Neural progenitor cell (in vitro differentiated cells): ENCODE measurements at regions not wholly inside any gene's neighbourhood (a gene's known extent, or its start where the extent isn't known, plus 50 kb on each side); places are given as distances from the start of the nearest gene placed in this dataset.

ENCODE experiments used
- DNase-seq: peaks from one replicate; pipeline ENCODE4 v3.0.0-alpha.2; 2016; ENCODE audit warnings: low spot score
- H2AFZ ChIP-seq: fragments of 200-600 bp; sonication (generic); replicated peaks from 2 replicates; pipeline ENCODE4 v1.6.1; 2016; ENCODE audit warnings: antibody characterized with exemption
- H3F3A ChIP-seq: fragments of 200-600 bp; sonication (generic); 2 replicates; pipeline ENCODE4 v1.6.1; 2016; ENCODE audit warnings: antibody characterized with exemption, low read depth
- H3K27ac ChIP-seq: fragments of 200-600 bp; sonication (generic); 2 replicates; pipeline ENCODE4 v1.5.1; 2016; ENCODE audit warnings: mild to moderate bottlenecking
- H3K27me3 ChIP-seq: fragments of 200-600 bp; sonication (generic); 2 replicates; pipeline ENCODE4 v1.6.1; 2016; ENCODE audit warnings: mild to moderate bottlenecking, moderate library complexity
- H3K36me3 ChIP-seq: fragments of 200-600 bp; sonication (generic); 2 replicates; pipeline ENCODE4 v1.5.1; 2016
- H3K4me1 ChIP-seq: fragments of 200-600 bp; sonication (generic); 2 replicates; pipeline ENCODE4 v1.6.1; 2016; ENCODE audit warnings: mixed run types
- H3K4me2 ChIP-seq: fragments of 200-600 bp; sonication (generic); 2 replicates; pipeline ENCODE4 v1.6.1; 2016
- H3K4me3 ChIP-seq: fragments of 200-600 bp; sonication (generic); 2 replicates; pipeline ENCODE4 v1.5.1; 2016
- H3K79me2 ChIP-seq: fragments of 200-600 bp; sonication (generic); 2 replicates; pipeline ENCODE4 v1.6.1; 2016; ENCODE audit warnings: low read depth
- H3K9ac ChIP-seq: fragments of 200-600 bp; sonication (generic); 2 replicates; pipeline ENCODE4 v1.6.1; 2016
- H3K9me3 ChIP-seq: fragments of 200-600 bp; sonication (generic); 2 replicates; pipeline ENCODE4 v1.5.1; 2016; ENCODE audit warnings: low read depth
- H4K20me1 ChIP-seq: fragments of 200-600 bp; sonication (generic); 2 replicates; pipeline ENCODE4 v1.6.1; 2016; ENCODE audit warnings: low read depth
- H3K27ac Mint-ChIP-seq: 3 replicates; pipeline ENCODE4 v1.8.0; 2021; ENCODE audit warnings: mixed read lengths
- H3K27me3 Mint-ChIP-seq: 2 replicates; pipeline ENCODE4 v1.8.0; 2022; ENCODE audit warnings: low read depth, mild to moderate bottlenecking, inconsistent platforms, moderate library complexity, mixed read lengths; ENCODE audit not compliant: insufficient read depth
- H3K36me3 Mint-ChIP-seq: 3 replicates; pipeline ENCODE4 v1.8.0; 2021; ENCODE audit warnings: mixed read lengths
- H3K4me1 Mint-ChIP-seq: 3 replicates; pipeline ENCODE4 v1.8.0; 2021; ENCODE audit warnings: mixed read lengths
- H3K4me3 Mint-ChIP-seq: 3 replicates; pipeline ENCODE4 v1.8.0; 2021; ENCODE audit warnings: mild to moderate bottlenecking, moderate library complexity, mixed read lengths
- H3K9me3 Mint-ChIP-seq: 3 replicates; pipeline ENCODE4 v1.8.0; 2020; ENCODE audit warnings: mixed read lengths
- EZH2 ChIP-seq: fragments of 200-600 bp; sonication (generic); IDR thresholded peaks from 2 replicates; pipeline ENCODE4 v1.6.1; 2017; ENCODE audit warnings: antibody characterized with exemption, mild to moderate bottlenecking, moderate library complexity
- EZH2phosphoT487 ChIP-seq: fragments of 200-600 bp; sonication (generic); IDR thresholded peaks from 2 replicates; pipeline ENCODE4 v1.6.1; 2017; ENCODE audit warnings: antibody characterized with exemption
- TF ChIP-seq, protein P1 (sequence below): fragments of 200-600 bp; sonication (generic); IDR thresholded peaks from 2 replicates; pipeline ENCODE4 v1.5.1; 2017; ENCODE audit warnings: antibody characterized with exemption, mild to moderate bottlenecking

DNA sequence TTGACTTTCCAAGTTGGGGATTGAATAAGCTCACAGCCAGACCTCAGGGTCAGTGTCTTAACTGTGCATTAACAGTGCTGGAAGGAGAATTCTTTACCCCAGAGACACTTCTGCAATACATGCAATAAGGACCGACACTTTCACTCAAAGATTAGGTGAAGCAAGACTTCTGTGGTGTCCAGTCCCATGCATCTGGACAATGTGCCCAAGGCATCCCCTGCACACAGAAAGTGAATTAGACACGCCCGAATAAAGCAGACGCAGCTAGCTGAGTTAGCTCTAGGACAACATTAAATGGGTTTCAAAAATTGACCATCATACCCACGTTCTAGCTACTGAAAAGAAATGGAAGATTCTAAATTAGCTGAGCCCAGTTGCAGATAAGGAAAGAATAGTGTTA, 223.9 kb upstream of the NR2F2 start:
- H3K4me3 ChIP-seq, result no peak overlapping the region
- no peak overlapping the region for H3K27ac Mint-ChIP-seq
- H3K36me3 ChIP-seq, result no peaks in the 10 kb centered on the region
- H3K27me3 Mint-ChIP-seq, result no peaks in the 10 kb centered on the region
- no peak for DNase-seq
- H3K9me3 Mint-ChIP-seq, result peaks cover 5% of the 10 kb centered on the region
- H3K79me2 ChIP-seq, result no peaks in the 10 kb centered on the region
- H3K36me3 Mint-ChIP-seq, result no peaks in the 10 kb centered on the region
- H2AFZ ChIP-seq, result no peak overlapping the region
- H4K20me1 ChIP-seq, result no peaks in the 10 kb centered on the region
- no peak overlapping the region for H3K4me3 Mint-ChIP-seq
- no peaks in the 10 kb centered on the region for H3K4me1 ChIP-seq
- peaks cover 7% of the 10 kb centered on the region for H3K4me1 Mint-ChIP-seq
- no peaks in the 10 kb centered on the region for H3K9me3 ChIP-seq
- H3K27ac ChIP-seq, result no peak overlapping the region
- H3K9ac ChIP-seq, result no peak overlapping the region
- H3F3A ChIP-seq, result no peaks in the 10 kb centered on the region
- TF ChIP-seq, protein P1, sequence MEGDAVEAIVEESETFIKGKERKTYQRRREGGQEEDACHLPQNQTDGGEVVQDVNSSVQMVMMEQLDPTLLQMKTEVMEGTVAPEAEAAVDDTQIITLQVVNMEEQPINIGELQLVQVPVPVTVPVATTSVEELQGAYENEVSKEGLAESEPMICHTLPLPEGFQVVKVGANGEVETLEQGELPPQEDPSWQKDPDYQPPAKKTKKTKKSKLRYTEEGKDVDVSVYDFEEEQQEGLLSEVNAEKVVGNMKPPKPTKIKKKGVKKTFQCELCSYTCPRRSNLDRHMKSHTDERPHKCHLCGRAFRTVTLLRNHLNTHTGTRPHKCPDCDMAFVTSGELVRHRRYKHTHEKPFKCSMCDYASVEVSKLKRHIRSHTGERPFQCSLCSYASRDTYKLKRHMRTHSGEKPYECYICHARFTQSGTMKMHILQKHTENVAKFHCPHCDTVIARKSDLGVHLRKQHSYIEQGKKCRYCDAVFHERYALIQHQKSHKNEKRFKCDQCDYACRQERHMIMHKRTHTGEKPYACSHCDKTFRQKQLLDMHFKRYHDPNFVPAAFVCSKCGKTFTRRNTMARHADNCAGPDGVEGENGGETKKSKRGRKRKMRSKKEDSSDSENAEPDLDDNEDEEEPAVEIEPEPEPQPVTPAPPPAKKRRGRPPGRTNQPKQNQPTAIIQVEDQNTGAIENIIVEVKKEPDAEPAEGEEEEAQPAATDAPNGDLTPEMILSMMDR, result no peak
- no peak for TF ChIP-seq EZH2
- TF ChIP-seq EZH2phosphoT487, result no peak
- H3K27me3 ChIP-seq, result no peaks in the 10 kb centered on the region
- H3K4me2 ChIP-seq, result no peak overlapping the region

DNA sequence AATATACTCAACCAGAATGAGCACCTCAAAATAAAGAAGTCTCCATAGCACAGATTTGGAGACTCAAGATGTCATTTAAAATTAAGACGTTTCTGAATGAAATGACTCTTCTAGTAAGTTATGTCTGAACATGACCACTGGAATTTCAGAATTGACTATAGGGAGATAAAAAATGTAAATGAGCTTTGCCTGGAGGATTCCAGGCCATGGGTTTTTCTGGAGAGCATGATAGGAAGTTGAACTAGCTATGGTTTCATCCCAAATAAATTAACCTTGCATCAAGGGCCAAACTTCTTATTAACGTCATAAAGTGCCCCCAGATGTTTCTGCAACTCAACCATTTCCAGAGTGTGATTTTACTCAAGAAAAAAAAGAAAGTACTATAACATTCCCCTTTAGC, 222.6 kb upstream of the NR2F2 start:
- Histone ChIP-seq H3K27ac (no peak overlapping the region), H4K20me1 (no peaks in the 10 kb centered on the region), H3K4me2 (no peak overlapping the region), H2AFZ (no peak overlapping the region), H3F3A (no peaks in the 10 kb centered on the region), H3K79me2 (no peaks in the 10 kb centered on the region), H3K9me3 (no peaks in the 10 kb centered on the region), H3K9ac (no peak overlapping the region), H3K4me1 (no peaks in the 10 kb centered on the region), H3K27me3 (no peaks in the 10 kb centered on the region), H3K36me3 (no peaks in the 10 kb centered on the region), H3K4me3 (no peak overlapping the region)
- Mint-ChIP-seq H3K4me3 (no peak overlapping the region), H3K27me3 (no peaks in the 10 kb centered on the region), H3K36me3 (no peaks in the 10 kb centered on the region), H3K9me3 (peaks cover 5% of the 10 kb centered on the region), H3K4me1 (peaks cover 7% of the 10 kb centered on the region), H3K27ac (no peak overlapping the region)
- DNase-seq, result no peak
- TF ChIP-seq, protein P1, result no peak
- TF ChIP-seq EZH2 (no peak), EZH2phosphoT487 (no peak)

- peaks cover 7% of the 10 kb centered on the region for H3K4me1 Mint-ChIP-seq
- no peaks in the 10 kb centered on the region for H3F3A ChIP-seq
- no peak overlapping the region for H3K27ac Mint-ChIP-seq
These were observed 222.1 kb upstream of the NR2F2 start for GRCh38 chr15:96108405-96108804.

More at GRCh38 chr15:96108405-96108804, 222.1 kb upstream of the NR2F2 start:
- Histone ChIP-seq H3K4me2 (no peak overlapping the region), H3K9ac (no peak overlapping the region), H3K27ac (no peak overlapping the region), H3K27me3 (no peaks in the 10 kb centered on the region), H3K4me1 (no peaks in the 10 kb centered on the region), H4K20me1 (no peaks in the 10 kb centered on the region), H3K9me3 (no peaks in the 10 kb centered on the region), H3K36me3 (no peaks in the 10 kb centered on the region), H3K79me2 (no peaks in the 10 kb centered on the region), H2AFZ (no peak overlapping the region), H3K4me3 (no peak overlapping the region)
- Mint-ChIP-seq H3K27me3 (no peaks in the 10 kb centered on the region), H3K9me3 (peaks cover 5% of the 10 kb centered on the region), H3K4me3 (no peak overlapping the region), H3K36me3 (no peaks in the 10 kb centered on the region)
- TF ChIP-seq EZH2phosphoT487, result no peak
- TF ChIP-seq, protein P1, result no peak
- DNase-seq, result no peak
